HCT116 (cell line): ENCODE measurements at regions not wholly inside any gene's neighbourhood (a gene's known extent, or its start where the extent isn't known, plus 50 kb on each side); places are given as distances from the start of the nearest gene placed in this dataset.

Source experiments
- ATAC-seq: fragments of 200-7000 bp; cut with Tn5 transposase; 2 replicates; pipeline ENCODE4 v1.9.1; 2020; ENCODE audit warnings: mild to moderate bottlenecking, moderate library complexity
- BruUV-seq: library from RNA; stranded (reverse); fragments of 400-500 nt; replicated peaks from 2 replicates; lab custom pipeline; 2021; lab: Mats Ljungman, UMichigan
- CTCF ChIA-PET: fragments of 300-600 bp; sonication (Branson Sonifier 250); formaldehyde crosslinking; loops from one replicate; lab custom pipeline; 2021; ENCODE audit warnings: antibody characterized with exemption; lab: Charles Lee
- POLR2A ChIA-PET: fragments of 300-600, 350-600 bp; sonication (Branson Sonifier 250); formaldehyde crosslinking; loops from one replicate; lab custom pipeline; 2021; ENCODE audit warnings: antibody characterized with exemption; lab: Charles Lee
- RAD21 ChIA-PET, 2 experiments: fragments of 300-600 bp; sonication (Branson Sonifier 250); formaldehyde crosslinking; loops; one replicate each; lab custom pipeline; 2023; ENCODE audit warnings: low total read pairs in 2 of 2; ENCODE audit not compliant: uncharacterized antibody in 2 of 2, unreplicated experiment in 2 of 2, low non-redundant PET in 1 of 2; lab: Charles Lee
- DNase-seq: peaks from one replicate; pipeline ENCODE4 v3.0.0-alpha.2; 2010; ENCODE audit warnings: low read depth, low spot score
- H2AFZ ChIP-seq: fragments of 200-600 bp; shearing (Covaris generic), sonication (generic); 2 replicates; pipeline ENCODE4 v1.6.1; 2017; ENCODE audit warnings: low read depth, mixed run types, mixed read lengths, antibody characterized with exemption, low read length; ENCODE audit not compliant: poor library complexity, severe bottlenecking
- H3K27ac ChIP-seq: 2 replicates; pipeline ENCODE4 v1.5.1; 2012; ENCODE audit warnings: low read depth, low read length
- H3K27me3 ChIP-seq: fragments of 200-600 bp; sonication (generic); 2 replicates; pipeline ENCODE4 v1.6.1; 2016; ENCODE audit warnings: mixed run types, low read length, mixed read lengths; ENCODE audit not compliant: insufficient read depth
- H3K36me3 ChIP-seq, 2 experiments: fragments of 200-500 bp in 1 of 2; fragments of 200-600 bp in 1 of 2; sonication (Bioruptor generic) in 1 of 2; sonication (generic) in 1 of 2; 2 replicates each; pipeline versions ENCODE4 v1.5.1 to v1.6.1; 2014 to 2016; ENCODE audit warnings: low read length in 2 of 2, inconsistent platforms in 1 of 2, mixed read lengths in 1 of 2, mixed run types in 1 of 2; ENCODE audit not compliant: insufficient read depth in 2 of 2, control insufficient read depth in 1 of 2
- H3K4me1 ChIP-seq, 2 experiments: fragments of 200-600 bp in 1 of 2; sonication (generic) in 1 of 2; 2 replicates each; pipeline versions ENCODE4 v1.5.1 to v1.6.1; 2012 to 2017; ENCODE audit warnings: low read length in 2 of 2, inconsistent platforms in 1 of 2, mild to moderate bottlenecking in 1 of 2, mixed read lengths in 1 of 2, mixed run types in 1 of 2, moderate library complexity in 1 of 2; ENCODE audit not compliant: insufficient read depth in 2 of 2, control insufficient read depth in 1 of 2
- H3K4me2 ChIP-seq: fragments of 200-600 bp; sonication (generic); 2 replicates; pipeline ENCODE4 v1.6.1; 2017; ENCODE audit warnings: mixed run types, low read length, mixed read lengths
- H3K4me3 ChIP-seq, 2 experiments: fragments of 200-600 bp in 1 of 2; sonication (generic) in 1 of 2; replicated peaks in 1 of 2; 2 replicates each; pipeline ENCODE4 v1.5.1; 2011 to 2016; ENCODE audit warnings: low read length in 2 of 2, control low read depth in 1 of 2, low read depth in 1 of 2, mild to moderate bottlenecking in 1 of 2, mixed read lengths in 1 of 2, mixed run types in 1 of 2
- H3K79me2 ChIP-seq: fragments of 200-600 bp; sonication (generic); 2 replicates; pipeline ENCODE4 v1.6.1; 2017; ENCODE audit warnings: mild to moderate bottlenecking, mixed run types, low read length, moderate library complexity, mixed read lengths; ENCODE audit not compliant: insufficient read depth
- H3K9ac ChIP-seq: fragments of 200-600 bp; sonication (generic); 2 replicates; pipeline ENCODE4 v1.6.1; 2016; ENCODE audit warnings: low read length, mixed read lengths
- H3K9me2 ChIP-seq: fragments of 200-600 bp; sonication (generic), shearing (Covaris generic); 2 replicates; pipeline ENCODE4 v1.6.1; 2017; ENCODE audit warnings: mixed run types, mild to moderate bottlenecking, moderate library complexity; ENCODE audit not compliant: insufficient read depth
- H3K9me3 ChIP-seq, 2 experiments: fragments of 200-500 bp in 1 of 2; fragments of 200-600 bp in 1 of 2; sonication (Bioruptor generic) in 1 of 2; sonication (generic) in 1 of 2; 2 replicates each; pipeline ENCODE4 v1.6.1; 2014 to 2017; ENCODE audit warnings: low read length in 2 of 2, mixed read lengths in 2 of 2, inconsistent platforms in 1 of 2, low read depth in 1 of 2, mild to moderate bottlenecking in 1 of 2, mixed run types in 1 of 2, moderate library complexity in 1 of 2; ENCODE audit not compliant: control insufficient read depth in 1 of 2, insufficient read depth in 1 of 2
- H4K20me1 ChIP-seq: fragments of 200-600 bp; sonication (generic), shearing (Covaris generic); 2 replicates; pipeline ENCODE4 v1.6.1; 2017; ENCODE audit warnings: mixed run types, mild to moderate bottlenecking, moderate library complexity; ENCODE audit not compliant: insufficient read depth
- CBX3 ChIP-seq: IDR thresholded peaks from 2 replicates; pipeline ENCODE4 v1.6.1; 2012; ENCODE audit warnings: low read depth
- CEBPB ChIP-seq: IDR thresholded peaks from 2 replicates; pipeline ENCODE4 v1.6.1; 2012; ENCODE audit warnings: low read depth
- CTCF ChIP-seq, 3 experiments: fragments of 200-600 bp in 1 of 3; sonication (generic) in 1 of 3; IDR thresholded peaks in 2 of 3; conservative IDR thresholded peaks in 1 of 3; 2 replicates each; pipeline ENCODE4 v1.5.1; 2012 to 2017; ENCODE audit warnings: low read depth in 2 of 3, low read length in 2 of 3, antibody characterized with exemption in 1 of 3, borderline replicate concordance in 1 of 3, control low read depth in 1 of 3, mild to moderate bottlenecking in 1 of 3, mixed read lengths in 1 of 3, mixed run types in 1 of 3, moderate library complexity in 1 of 3; ENCODE audit not compliant: insufficient read depth in 1 of 3
- EGR1 ChIP-seq: IDR thresholded peaks from 2 replicates; pipeline ENCODE4 v1.6.1; 2012; ENCODE audit warnings: low read depth
- ELF1 ChIP-seq: IDR thresholded peaks from 2 replicates; pipeline ENCODE4 v1.6.1; 2012; ENCODE audit warnings: low read depth, borderline replicate concordance
- EZH2 ChIP-seq: fragments of 200-600 bp; sonication (generic); IDR thresholded peaks from 2 replicates; pipeline ENCODE4 v1.6.1; 2017; ENCODE audit warnings: antibody characterized with exemption, mixed run types
- EZH2phosphoT487 ChIP-seq: fragments of 200-600 bp; IDR thresholded peaks from 2 replicates; pipeline ENCODE4 v1.6.1; 2018; ENCODE audit warnings: antibody characterized with exemption, borderline replicate concordance
- POLR2A ChIP-seq: IDR thresholded peaks from 2 replicates; pipeline ENCODE4 v1.7.0; 2011; ENCODE audit warnings: borderline replicate concordance; ENCODE audit not compliant: insufficient read depth, insufficient read length; ENCODE audit errors: extremely low read depth
- RAD21 ChIP-seq: IDR thresholded peaks from 2 replicates; pipeline ENCODE4 v1.6.1; 2012; ENCODE audit warnings: low read depth, mild to moderate bottlenecking
- REST ChIP-seq: IDR thresholded peaks from 2 replicates; pipeline ENCODE4 v1.6.1; 2012; ENCODE audit warnings: low read depth
- SIN3A ChIP-seq: IDR thresholded peaks from 2 replicates; pipeline ENCODE4 v1.6.1; 2012; ENCODE audit warnings: low read depth
- SP1 ChIP-seq: IDR thresholded peaks from 2 replicates; pipeline ENCODE4 v1.6.1; 2012; ENCODE audit warnings: low read depth
- TCF7L2 ChIP-seq: IDR thresholded peaks from 2 replicates; pipeline ENCODE4 v1.7.0; 2011; ENCODE audit warnings: borderline replicate concordance, inconsistent platforms; ENCODE audit not compliant: insufficient read depth, insufficient read length; ENCODE audit errors: extremely low read depth
- ZBTB33 ChIP-seq: IDR thresholded peaks from 2 replicates; pipeline ENCODE4 v1.6.1; 2011; ENCODE audit warnings: mild to moderate bottlenecking, low read length, moderate library complexity; ENCODE audit not compliant: insufficient replicate concordance; ENCODE audit errors: extremely low read depth
- intact Hi-C: fragments of 100-400 bp; cut with micrococcal nuclease; formaldehyde crosslinking; loops from 2 replicates; pipeline ENCODE4 v1.10.0; 2022

GRCh38 chr4:27088491-27088890 lies 227.8 kb downstream of the STIM2 start:
- BruUV-seq, result no TSS peak
- Histone ChIP-seq H3K36me3 (no peaks in the 10 kb centered on the region), H3K27ac (no peak overlapping the region), H3K4me1 (peaks cover 0 to 7% of the 10 kb centered on the region in 2 experiments; a peak in 2 of 4 replicates), H3K4me3 (no peak overlapping the region), H4K20me1 (no peaks in the 10 kb centered on the region), H3K27me3 (peaks cover 30% of the 10 kb centered on the region; the same call in 1 of the 2 replicates), H3K9me2 (no peaks in the 10 kb centered on the region), H3K9ac (no peak overlapping the region), H2AFZ (no peak overlapping the region), H3K9me3 (no peaks in the 10 kb centered on the region), H3K79me2 (no peaks in the 10 kb centered on the region), H3K4me2 (no peak overlapping the region)
- intact Hi-C loops, result no loop called here
- ATAC-seq, result no peak
- RAD21 ChIA-PET, result no interaction called here
- CTCF ChIA-PET, result no interaction called here
- TF ChIP-seq SP1 (no peak), SIN3A (no peak), RAD21 (no peak), CBX3 (no peak), EZH2 (no peak), EGR1 (no peak), POLR2A (no peak), CTCF (IDR thresholded peaks at IDR 0.05 in 2 of 3, conservative IDR thresholded peaks at IDR 0.05 in 1 of 3; ENCODE audit: borderline replicate concordance in 1 of 3, insufficient read depth in 1 of 3, low read depth in 2 of 3, low read length in 2 of 3) (no peak), ELF1 (no peak)
- POLR2A ChIA-PET, result no interaction called here
- no peak for DNase-seq

GRCh38 chr4:27089186-27089585 lies 228.5 kb downstream of the STIM2 start:
- no TSS peak for BruUV-seq
- no peaks in the 10 kb centered on the region for H3K36me3 ChIP-seq
- no peak overlapping the region for H3K9ac ChIP-seq
- H3K27me3 ChIP-seq, result peaks cover 25% of the 10 kb centered on the region; the same call in 1 of the 2 replicates
- intact Hi-C loops, result no loop called here
- H3K27ac ChIP-seq, result no peak overlapping the region
- H3K4me3 ChIP-seq, result no peak overlapping the region
- no peak for DNase-seq
- peaks cover 0 to 7% of the 10 kb centered on the region in 2 experiments; a peak in 2 of 4 replicates for H3K4me1 ChIP-seq
- H3K9me2 ChIP-seq, result no peaks in the 10 kb centered on the region
- POLR2A ChIA-PET, result no interaction called here
- no peak for ATAC-seq
- no peaks in the 10 kb centered on the region for H3K9me3 ChIP-seq
- RAD21 ChIA-PET, result no interaction called here
- CTCF ChIA-PET, result no interaction called here
- H3K79me2 ChIP-seq, result no peaks in the 10 kb centered on the region
- no peak overlapping the region for H3K4me2 ChIP-seq
- no peaks in the 10 kb centered on the region for H4K20me1 ChIP-seq
- H2AFZ ChIP-seq, result no peak overlapping the region
- TF ChIP-seq REST (no peak), RAD21 (no peak), CEBPB (no peak), EZH2phosphoT487 (no peak), SIN3A (no peak), ZBTB33 (no peak), ELF1 (no peak), TCF7L2 (no peak)
